MG63 (cell line): ENCODE measurements at regions not wholly inside any gene's neighbourhood (a gene's known extent, or its start where the extent isn't known, plus 50 kb on each side); places are given as distances from the start of the nearest gene placed in this dataset.

ENCODE experiments used
- DNase-seq: peaks from one replicate; pipeline ENCODE4 v3.0.0-alpha.2; 2020
- H3K27me3 ChIP-seq: fragments of 250-450 bp; sonication (Bioruptor Pico); 2 replicates; pipeline ENCODE4 v1.5.1; 2020; ENCODE audit warnings: mild to moderate bottlenecking, moderate library complexity
- H3K36me3 ChIP-seq: fragments of 250-450 bp; sonication (Bioruptor Pico); 2 replicates; pipeline ENCODE4 v1.5.1; 2020; ENCODE audit warnings: mild to moderate bottlenecking, moderate library complexity
- H3K4me3 ChIP-seq: fragments of 250-450 bp; sonication (Bioruptor Pico); 2 replicates; pipeline ENCODE4 v1.5.1; 2020; ENCODE audit warnings: mild to moderate bottlenecking, moderate library complexity
- H3K9me3 ChIP-seq: fragments of 250-450 bp; sonication (Bioruptor Pico); 2 replicates; pipeline ENCODE4 v1.5.1; 2020; ENCODE audit warnings: mild to moderate bottlenecking, moderate library complexity

DNA sequence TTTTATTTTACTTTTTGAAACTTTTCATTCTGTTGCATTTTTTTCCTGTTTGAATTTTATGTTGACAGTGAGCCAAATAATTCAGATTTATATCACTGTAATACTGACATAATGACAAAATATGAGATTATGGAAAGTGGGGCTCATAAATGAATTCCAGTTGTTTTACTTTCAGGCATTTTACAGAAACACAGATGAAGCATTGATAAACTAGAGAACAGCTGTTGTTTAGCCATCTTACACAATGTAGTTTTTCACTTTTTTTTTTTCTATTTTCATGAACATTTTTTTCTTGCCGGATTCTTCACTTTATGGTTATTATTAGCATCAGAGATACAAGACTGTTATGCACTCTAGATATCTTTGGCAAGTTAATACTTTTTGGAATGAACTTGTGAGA, 91.7 kb upstream of the PAQR3 start:
- no peaks in the 10 kb centered on the region for H3K36me3 ChIP-seq
- no peak overlapping the region for H3K4me3 ChIP-seq
- H3K27me3 ChIP-seq, result no peaks in the 10 kb centered on the region
- no peaks in the 10 kb centered on the region for H3K9me3 ChIP-seq
- no peak for DNase-seq

DNA sequence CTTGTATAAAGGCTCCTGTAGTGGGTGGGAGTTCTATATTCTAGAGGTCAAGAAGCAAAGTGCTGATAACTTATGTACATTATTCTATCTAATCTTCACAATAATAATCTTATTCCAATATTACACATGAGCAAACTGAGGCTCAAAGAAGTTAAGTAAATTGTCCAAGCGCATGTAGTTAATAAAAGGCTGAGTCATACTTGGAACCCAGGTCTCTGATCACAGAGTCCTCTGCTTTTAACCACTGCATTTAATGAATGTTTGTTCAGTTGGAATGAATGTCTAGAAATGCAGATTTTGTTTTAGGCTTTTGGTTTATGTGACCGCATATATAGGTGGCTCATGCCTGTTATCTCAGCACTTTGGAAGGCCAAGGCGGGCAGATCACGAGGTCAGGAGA, 88.4 kb upstream of the PAQR3 start:
- H3K9me3 ChIP-seq, result no peaks in the 10 kb centered on the region
- H3K4me3 ChIP-seq, result no peak overlapping the region
- no peaks in the 10 kb centered on the region for H3K27me3 ChIP-seq
- H3K36me3 ChIP-seq, result no peaks in the 10 kb centered on the region
- DNase-seq, result no peak

DNA sequence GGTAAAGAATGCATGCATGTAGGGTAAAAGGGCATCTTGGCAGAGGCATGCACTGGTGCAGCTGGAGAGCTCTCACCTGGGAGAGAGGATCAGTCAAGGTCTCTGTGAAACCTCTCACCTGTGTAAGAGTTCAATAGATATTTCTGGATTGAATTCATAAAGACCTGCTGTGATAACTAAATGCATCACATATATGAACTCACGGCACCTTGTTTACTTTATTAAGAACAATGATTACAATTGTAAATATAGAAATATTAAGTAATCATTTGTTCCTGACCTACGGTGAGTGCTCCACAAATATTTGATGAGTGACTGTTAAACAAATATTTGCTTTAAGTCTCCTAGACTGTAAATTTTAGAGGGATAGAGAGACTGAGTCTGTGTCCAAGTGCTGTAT, 85.9 kb upstream of the PAQR3 start:
- Histone ChIP-seq H3K9me3 (no peaks in the 10 kb centered on the region), H3K27me3 (no peaks in the 10 kb centered on the region), H3K4me3 (no peak overlapping the region), H3K36me3 (no peaks in the 10 kb centered on the region)
- DNase-seq, result no peak

DNA sequence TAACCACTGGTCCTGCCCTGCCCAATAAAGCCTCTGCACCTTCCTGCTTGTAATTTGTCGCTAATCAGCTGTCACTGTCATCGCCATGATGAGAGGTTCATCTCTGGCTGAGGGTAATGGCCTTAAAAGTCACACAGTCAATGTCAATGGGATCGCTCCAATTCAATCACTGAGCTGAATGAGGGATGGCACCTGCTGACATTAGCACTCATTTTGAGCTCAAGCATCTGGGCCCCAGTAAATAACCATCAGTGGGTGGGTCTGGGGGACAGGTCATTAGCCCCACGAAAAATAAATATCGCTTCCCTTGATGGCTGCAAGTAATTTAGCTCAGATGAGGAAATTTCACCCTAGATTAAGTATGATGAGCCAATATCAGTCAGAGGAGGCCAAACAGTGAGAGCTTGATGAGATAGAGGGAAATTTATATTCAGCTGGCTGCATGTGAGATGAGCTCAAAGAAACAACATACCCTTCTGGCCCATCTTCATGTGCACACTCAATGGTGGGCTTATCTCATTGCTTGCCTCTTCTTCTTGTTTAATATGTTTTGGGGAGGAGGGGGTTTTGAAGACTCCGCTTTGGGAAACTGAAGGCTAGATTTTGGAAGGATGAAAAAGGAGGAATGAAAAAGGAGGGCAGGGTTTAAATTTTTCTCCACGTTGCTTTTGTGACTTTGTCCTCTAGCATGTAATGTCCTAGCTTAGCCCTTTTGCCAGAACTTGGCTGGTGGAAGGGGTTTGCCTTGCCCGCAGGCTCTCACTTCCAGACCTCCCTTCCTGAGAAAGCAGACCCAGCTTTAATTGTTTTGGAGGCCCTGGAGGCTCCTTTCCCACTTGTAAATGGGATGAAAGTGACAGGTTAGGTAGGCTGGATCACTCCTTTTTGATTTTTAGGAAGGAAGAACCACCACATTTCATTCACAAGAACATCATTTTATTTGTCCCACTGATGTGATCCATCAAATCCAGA, 84.8 kb upstream of the PAQR3 start:
- H3K27me3 ChIP-seq, result no peaks in the 10 kb centered on the region
- no peak overlapping the region for H3K4me3 ChIP-seq
- H3K36me3 ChIP-seq, result no peaks in the 10 kb centered on the region
- no peaks in the 10 kb centered on the region for H3K9me3 ChIP-seq
- no peak for DNase-seq

DNA sequence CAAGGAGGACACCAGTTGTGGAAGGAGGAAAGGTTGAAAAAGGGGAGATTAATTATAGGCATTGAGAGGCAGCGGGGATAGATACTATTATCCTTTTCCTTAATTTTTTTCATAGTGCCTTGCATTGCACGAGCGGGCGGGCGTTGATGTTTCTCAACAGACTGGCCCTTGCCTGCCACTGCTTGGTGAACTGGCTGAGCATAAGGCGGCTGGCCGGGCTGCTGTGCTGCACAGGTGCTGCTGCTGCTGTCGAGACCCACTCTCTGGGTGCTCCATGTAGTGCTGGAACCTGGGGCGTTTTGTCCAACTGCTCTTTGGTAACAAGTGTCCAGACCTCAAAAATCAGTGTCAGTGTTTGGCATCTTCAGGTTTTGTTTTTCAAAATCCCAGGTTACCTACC, 83.3 kb upstream of the PAQR3 start:
- Histone ChIP-seq H3K9me3 (no peaks in the 10 kb centered on the region), H3K4me3 (no peak overlapping the region), H3K36me3 (no peaks in the 10 kb centered on the region), H3K27me3 (no peaks in the 10 kb centered on the region)
- no peak for DNase-seq

DNA sequence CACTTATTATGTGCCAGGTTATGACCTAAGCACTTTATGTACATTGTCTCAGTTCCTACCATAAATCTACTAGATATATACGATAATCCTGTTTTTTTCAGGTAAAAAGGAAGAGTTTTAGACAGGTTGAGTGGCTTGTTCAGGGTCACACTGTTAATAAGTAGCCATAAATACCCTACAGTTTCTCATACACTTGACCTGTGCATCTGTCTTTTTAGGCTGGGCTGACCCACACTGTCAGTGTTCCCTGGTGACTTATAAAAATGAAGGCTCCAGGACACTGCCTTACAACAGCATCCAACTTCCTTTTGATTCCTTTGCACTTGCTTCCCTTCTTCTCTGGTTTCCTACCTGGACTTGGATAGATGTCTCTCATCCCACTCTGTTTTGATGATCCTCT, 78.2 kb upstream of the PAQR3 start:
- Histone ChIP-seq H3K27me3 (no peaks in the 10 kb centered on the region), H3K4me3 (no peak overlapping the region), H3K36me3 (no peaks in the 10 kb centered on the region), H3K9me3 (no peaks in the 10 kb centered on the region)
- DNase-seq, result no peak

DNA sequence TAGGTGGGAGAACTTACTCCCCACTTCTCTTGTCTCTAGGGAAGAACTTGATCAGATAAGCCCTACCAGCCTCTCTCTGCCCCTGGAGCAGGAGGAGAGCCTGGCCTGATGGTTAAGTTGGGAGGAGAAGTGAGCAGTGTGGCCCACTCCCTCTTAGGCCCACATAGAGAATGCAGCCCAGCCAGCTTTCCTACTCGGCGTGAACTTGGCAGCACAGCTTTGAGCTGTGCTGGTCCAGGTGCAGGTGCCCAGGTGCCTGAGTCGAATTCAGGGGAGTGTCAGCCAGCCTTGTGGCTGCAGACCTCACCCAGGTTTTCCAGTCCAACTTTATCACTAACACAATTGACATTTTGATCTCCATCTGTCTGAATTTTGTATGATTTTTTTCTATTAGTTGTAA, 77.6 kb upstream of the PAQR3 start:
- H3K4me3 ChIP-seq, result no peak overlapping the region
- no peak for DNase-seq
- no peaks in the 10 kb centered on the region for H3K36me3 ChIP-seq
- H3K27me3 ChIP-seq, result no peaks in the 10 kb centered on the region
- no peaks in the 10 kb centered on the region for H3K9me3 ChIP-seq

DNA sequence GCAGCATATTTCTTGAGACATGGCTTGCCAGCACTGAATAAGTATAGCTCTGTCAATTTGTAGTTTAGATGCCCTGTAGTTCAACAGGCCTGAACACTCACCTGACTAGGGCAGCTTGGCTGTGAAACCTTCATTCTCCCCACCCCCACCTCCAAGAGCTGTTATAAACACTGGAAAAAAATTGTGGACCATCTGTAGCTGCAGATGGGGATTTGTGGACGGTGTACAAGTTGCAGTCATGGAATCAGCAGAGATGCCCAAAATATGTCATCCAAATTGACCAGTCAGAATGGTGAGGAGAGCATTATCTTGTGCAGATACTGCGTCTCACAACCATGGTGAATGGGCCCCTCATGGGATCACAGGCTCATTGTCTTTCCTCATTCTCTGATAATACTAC, 76.2 kb upstream of the PAQR3 start:
- no peak for DNase-seq
- Histone ChIP-seq H3K27me3 (no peaks in the 10 kb centered on the region), H3K4me3 (no peak overlapping the region), H3K36me3 (no peaks in the 10 kb centered on the region), H3K9me3 (no peaks in the 10 kb centered on the region)

DNA sequence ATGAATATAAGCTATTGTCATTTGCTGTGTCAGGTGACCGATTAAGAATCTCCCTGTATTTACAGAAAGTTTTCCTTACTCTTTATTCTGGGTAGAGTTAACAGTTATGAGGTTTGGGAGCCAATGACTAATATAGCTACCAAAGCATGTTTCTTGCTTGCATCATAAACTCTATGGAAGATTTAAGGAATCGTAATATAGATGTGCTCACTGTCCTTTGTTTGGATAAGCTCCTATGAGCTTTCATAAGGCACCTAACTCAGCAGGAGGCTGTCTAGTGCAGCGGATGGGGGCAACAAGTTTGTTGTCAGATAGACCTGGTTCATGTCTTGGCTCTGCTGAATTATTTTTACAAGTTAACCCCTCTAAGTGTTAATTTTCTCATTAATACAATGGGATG, 75.0 kb upstream of the PAQR3 start:
- DNase-seq, result no peak
- H3K4me3 ChIP-seq, result no peak overlapping the region
- H3K9me3 ChIP-seq, result no peaks in the 10 kb centered on the region
- no peaks in the 10 kb centered on the region for H3K27me3 ChIP-seq
- no peaks in the 10 kb centered on the region for H3K36me3 ChIP-seq

DNA sequence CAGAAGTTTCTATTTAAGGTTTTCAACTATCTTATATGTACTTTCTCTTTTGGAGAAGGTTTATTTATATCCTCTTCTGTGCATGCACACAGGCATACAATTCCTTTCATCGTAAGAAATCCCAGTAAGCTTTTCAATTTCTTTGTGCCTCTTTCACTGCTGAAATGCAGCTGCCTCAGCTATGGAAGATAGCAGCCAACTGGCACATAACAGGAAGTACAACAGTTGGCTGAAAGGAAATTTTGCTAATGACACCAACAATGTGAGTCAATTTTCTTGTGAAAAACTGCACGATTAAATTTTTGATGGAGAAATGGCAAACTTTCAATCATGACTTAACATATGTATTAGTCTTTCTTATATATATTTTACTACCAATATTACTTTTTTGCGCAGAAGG, 74.5 kb upstream of the PAQR3 start:
- Histone ChIP-seq H3K9me3 (no peaks in the 10 kb centered on the region), H3K27me3 (no peaks in the 10 kb centered on the region), H3K4me3 (no peak overlapping the region), H3K36me3 (no peaks in the 10 kb centered on the region)
- no peak for DNase-seq

DNA sequence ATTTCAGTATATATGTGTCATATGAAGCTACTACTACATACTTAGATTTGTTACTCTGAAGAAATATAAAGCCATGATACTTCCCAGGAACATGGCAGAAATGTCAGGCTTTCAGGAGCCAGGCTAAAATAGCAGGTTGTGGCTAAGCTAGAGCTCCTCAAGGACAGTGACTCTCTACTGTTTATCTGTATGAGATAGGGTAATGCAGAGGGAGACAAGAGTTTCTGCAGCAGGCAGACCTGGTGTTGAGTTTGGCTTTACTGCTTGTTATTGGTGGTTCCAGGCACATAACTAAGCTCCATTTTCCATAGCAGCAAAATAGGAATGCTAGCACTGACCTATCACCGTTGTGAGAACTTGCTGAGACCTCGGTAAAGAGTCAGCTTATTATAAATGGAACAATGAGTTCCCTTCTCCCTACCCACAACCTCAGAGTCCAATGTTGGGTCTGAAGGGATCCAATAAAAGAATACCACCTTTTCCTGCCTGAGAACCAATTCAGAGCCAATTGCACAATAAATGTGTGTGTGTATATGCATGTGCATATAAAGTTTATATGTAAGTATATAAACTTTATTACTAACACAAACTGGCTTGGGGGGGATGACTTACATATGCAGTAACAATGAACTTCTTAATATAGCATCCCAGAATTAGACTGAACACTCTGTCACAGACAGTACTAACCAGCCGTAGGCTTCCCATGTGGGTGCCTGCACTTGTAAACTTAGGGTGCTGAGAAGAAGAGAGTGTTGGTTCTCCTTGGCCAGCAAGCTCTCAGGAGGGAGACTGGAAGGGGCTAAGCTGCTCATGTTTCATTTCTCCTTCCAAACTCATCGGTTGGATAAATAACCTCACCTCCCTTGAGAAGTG, 51.9 kb upstream of the PAQR3 start:
- no peaks in the 10 kb centered on the region for H3K36me3 ChIP-seq
- H3K27me3 ChIP-seq, result no peaks in the 10 kb centered on the region
- no peaks in the 10 kb centered on the region for H3K9me3 ChIP-seq
- no peak overlapping the region for H3K4me3 ChIP-seq
- no peak for DNase-seq

DNA sequence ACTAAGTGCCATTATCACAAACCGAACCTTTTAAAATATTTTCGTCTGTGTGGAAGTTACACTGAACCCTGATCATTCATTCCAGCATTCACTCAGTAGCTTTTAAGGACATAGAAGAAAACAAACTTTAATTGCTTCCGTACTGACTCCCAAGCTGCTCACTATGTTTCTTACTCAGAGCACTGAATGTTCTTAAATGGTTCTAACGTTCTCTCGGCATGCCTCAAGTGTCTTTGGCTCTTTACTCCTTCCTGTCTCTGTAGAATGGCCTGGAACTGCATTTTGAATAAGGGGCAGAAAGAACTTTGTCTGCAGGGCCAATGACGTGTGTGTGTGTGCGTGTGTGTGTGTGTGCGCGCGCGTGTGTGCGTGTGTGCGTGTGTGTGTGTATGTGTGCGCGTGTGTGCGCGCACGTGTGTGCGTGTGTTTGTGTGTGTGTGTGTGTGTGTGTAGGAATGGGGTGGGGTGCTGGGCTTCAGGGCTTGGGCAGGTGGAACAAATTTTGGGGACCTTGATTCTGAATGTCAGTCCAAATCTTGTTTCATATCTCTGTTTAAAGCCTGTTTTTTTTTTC, 50.5 kb upstream of the PAQR3 start:
- Histone ChIP-seq H3K9me3 (no peaks in the 10 kb centered on the region), H3K27me3 (no peaks in the 10 kb centered on the region), H3K36me3 (no peaks in the 10 kb centered on the region), H3K4me3 (no peak overlapping the region)
- no peak for DNase-seq
